Prostate gland (tissue), 2 donors: ENCODE measurements at regions not wholly inside any gene's neighbourhood (a gene's known extent, or its start where the extent isn't known, plus 50 kb on each side); places are given as distances from the start of the nearest gene placed in this dataset.

Experiments used
- DNase-seq: peaks from one replicate; pipeline ENCODE4 v3.0.0-alpha.2; 2019; ENCODE audit warnings: low spot score
- H3K27ac ChIP-seq, 2 donors: fragments of 200-600 bp; sonication (generic); 2 replicates each; pipeline ENCODE4 v1.5.1; 2017 to 2019
- H3K27me3 ChIP-seq: fragments of 200-600 bp; sonication (generic); replicated peaks from 2 replicates; pipeline ENCODE4 v1.5.1; 2019; ENCODE audit not compliant: insufficient read depth
- H3K36me3 ChIP-seq, 2 donors: fragments of 200-600 bp; sonication (generic); 1 replicate in 1 of 2; 2 replicates in 1 of 2; pipeline versions ENCODE4 v1.5.1 to v1.8.1; 2017 to 2019
- H3K4me1 ChIP-seq: fragments of 200-600 bp; sonication (generic); replicated peaks from 2 replicates; pipeline ENCODE4 v1.5.1; 2019
- H3K4me3 ChIP-seq, 2 donors: fragments of 200-600 bp; sonication (generic); 2 replicates each; pipeline ENCODE4 v1.5.1; 2017 to 2019
- H3K9me3 ChIP-seq: fragments of 200-600 bp; sonication (generic); 2 replicates; pipeline ENCODE4 v1.5.1; 2017
- CTCF ChIP-seq, 4 experiments: fragments of 200-600 bp in 2 of 4; fragments of 450-650 bp in 2 of 4; sonication (generic) in 2 of 4; IDR thresholded peaks; 1 replicate in 3 of 4; 2 replicates in 1 of 4; pipeline ENCODE4 v1.5.1; 2016 to 2019; ENCODE audit warnings: antibody characterized with exemption in 4 of 4, mild to moderate bottlenecking in 2 of 4, moderate library complexity in 2 of 4
- POLR2A ChIP-seq: fragments of 450-650 bp; IDR thresholded peaks from one replicate; pipeline ENCODE4 v1.6.1; 2016; ENCODE audit warnings: antibody characterized with exemption, mild to moderate bottlenecking
- POLR2AphosphoS5 ChIP-seq: sonication (generic); formaldehyde crosslinking; IDR thresholded peaks from one replicate; pipeline ENCODE4 v1.6.1; 2017; ENCODE audit warnings: antibody characterized with exemption
- WGBS: methylation state at CpG from one replicate; pipeline ENCODE4 v1.1.5; 2018; 5-methylcytosine and 5-hydroxymethylcytosine counted together
- intact Hi-C: fragments of 100-400 bp; cut with DNase I; formaldehyde crosslinking; loops from one replicate; pipeline ENCODE4 v1.14.2; 2022

GRCh38 chr4:18480928-18481327 is 459.4 kb upstream of the LCORL start:
- Histone ChIP-seq H3K9me3 (no peaks in the 10 kb centered on the region), H3K27me3 (no peaks in the 10 kb centered on the region), H3K4me1 (no peaks in the 10 kb centered on the region), H3K4me3 (no peak overlapping the region), H3K36me3 (no peaks in the 10 kb centered on the region), H3K27ac (no peak overlapping the region)
- DNase-seq, result no peak
- TF ChIP-seq CTCF (IDR thresholded peaks at IDR 0.05) (no peak), POLR2A (no peak), POLR2AphosphoS5 (no peak)
- intact Hi-C loops, result no loop called here

GRCh38 chr4:18480342-18480741 is 458.8 kb upstream of the LCORL start:
- no peak for TF ChIP-seq POLR2AphosphoS5
- no peak for TF ChIP-seq CTCF (IDR thresholded peaks at IDR 0.05)
- no peak for TF ChIP-seq POLR2A
- DNase-seq, result no peak

GRCh38 chr4:18479825-18480224 is 458.3 kb upstream of the LCORL start:
- TF ChIP-seq POLR2A (no peak), CTCF (IDR thresholded peaks at IDR 0.05) (no peak), POLR2AphosphoS5 (no peak)
- H3K9me3 ChIP-seq, result no peaks in the 10 kb centered on the region
- WGBS, result 67% methylated on average over 3 of the region's 3 CpGs
- H3K4me3 ChIP-seq, result no peak overlapping the region
- intact Hi-C loops, result no loop called here
- H3K27ac ChIP-seq, result no peak overlapping the region
- H3K36me3 ChIP-seq, result no peaks in the 10 kb centered on the region
- no peaks in the 10 kb centered on the region for H3K27me3 ChIP-seq
- no peak for DNase-seq
- no peaks in the 10 kb centered on the region for H3K4me1 ChIP-seq

More at GRCh38 chr4:18480342-18480741, 458.8 kb upstream of the LCORL start:
- Histone ChIP-seq H3K27ac (no peak overlapping the region), H3K36me3 (no peaks in the 10 kb centered on the region), H3K4me1 (no peaks in the 10 kb centered on the region), H3K4me3 (no peak overlapping the region), H3K9me3 (no peaks in the 10 kb centered on the region), H3K27me3 (no peaks in the 10 kb centered on the region)
- intact Hi-C loops, result no loop called here

GRCh38 chr4:18463987-18464559 is 442.5 kb upstream of the LCORL start:
- DNase-seq, result no peak
- 83% methylated on average over 4 of the region's 4 CpGs for WGBS

GRCh38 chr4:18458465-18458864 is 436.9 kb upstream of the LCORL start:
- no peak overlapping the region for H3K27ac ChIP-seq
- WGBS, result 62% methylated on average over 3 of the region's 3 CpGs
- H3K4me3 ChIP-seq, result no peak overlapping the region
- no peaks in the 10 kb centered on the region for H3K4me1 ChIP-seq
- TF ChIP-seq CTCF (IDR thresholded peaks at IDR 0.05) (no peak), POLR2A (no peak), POLR2AphosphoS5 (no peak)
- H3K27me3 ChIP-seq, result no peaks in the 10 kb centered on the region
- no peak for DNase-seq
- H3K9me3 ChIP-seq, result no peaks in the 10 kb centered on the region
- no peaks in the 10 kb centered on the region for H3K36me3 ChIP-seq
- intact Hi-C loops, result no loop called here

More at GRCh38 chr4:18463987-18464559, 442.5 kb upstream of the LCORL start:
- H3K27me3 ChIP-seq, result no peaks in the 10 kb centered on the region
- no peak overlapping the region for H3K4me3 ChIP-seq
- H3K36me3 ChIP-seq, result no peaks in the 10 kb centered on the region
- no peaks in the 10 kb centered on the region for H3K4me1 ChIP-seq
- intact Hi-C loops, result no loop called here
- no peak overlapping the region for H3K27ac ChIP-seq
- TF ChIP-seq POLR2A, result no peak
- no peaks in the 10 kb centered on the region for H3K9me3 ChIP-seq
